ENCODE measurements at regions not wholly inside any gene's neighbourhood (a gene's known extent, or its start where the extent isn't known, plus 50 kb on each side); places are given as distances from the start of the nearest gene placed in this dataset.
"Not testable (repeated sequence)": the region's sequence is repeated elsewhere in the genome, so short reads cannot be mapped to it uniquely, and the experiment has no call there.

DNA sequence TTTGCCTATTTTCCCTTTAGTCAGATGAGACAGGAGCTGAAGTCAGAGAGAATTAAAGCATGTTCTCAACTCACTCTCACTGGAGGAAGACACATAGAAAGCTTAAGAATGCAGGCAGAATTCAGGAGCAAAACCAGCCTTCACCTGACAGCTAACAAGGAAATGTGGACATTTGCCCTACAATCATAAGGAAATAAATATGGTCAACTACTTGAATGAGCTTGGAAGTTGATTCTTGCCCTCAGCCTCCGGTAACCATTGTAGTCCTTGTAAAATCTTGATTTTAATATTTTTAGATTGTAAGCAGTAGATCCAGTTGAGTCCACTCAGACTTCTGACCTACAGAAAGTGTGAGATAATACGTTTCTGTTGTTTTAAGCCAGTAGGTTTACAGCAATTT is 752.5 kb upstream of the ZWINT start:
- DNase-seq, result no peak

GRCh38 chr10:57102236-57102635 is 741.2 kb upstream of the ZWINT start:
- no peak for DNase-seq

DNA sequence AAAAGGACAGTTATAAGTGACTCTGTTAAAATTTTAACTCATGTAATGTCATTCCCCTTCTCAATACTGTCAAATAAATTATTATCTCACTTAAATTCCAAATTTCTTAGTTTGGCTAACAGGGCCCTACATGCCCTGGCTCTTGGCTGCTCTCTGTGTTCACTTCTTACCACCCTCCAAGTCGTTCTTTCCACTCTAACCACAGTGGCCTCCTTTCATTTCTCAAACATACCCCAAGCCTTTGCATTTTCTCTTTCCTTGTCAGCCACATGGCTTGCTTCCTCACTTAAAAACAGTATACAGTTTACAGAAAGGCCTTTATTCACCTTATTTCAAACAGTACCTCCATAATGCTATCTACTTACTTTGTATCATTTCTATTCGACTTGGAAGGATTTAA is 737.1 kb upstream of the ZWINT start:
- DNase-seq, result no peak

DNA sequence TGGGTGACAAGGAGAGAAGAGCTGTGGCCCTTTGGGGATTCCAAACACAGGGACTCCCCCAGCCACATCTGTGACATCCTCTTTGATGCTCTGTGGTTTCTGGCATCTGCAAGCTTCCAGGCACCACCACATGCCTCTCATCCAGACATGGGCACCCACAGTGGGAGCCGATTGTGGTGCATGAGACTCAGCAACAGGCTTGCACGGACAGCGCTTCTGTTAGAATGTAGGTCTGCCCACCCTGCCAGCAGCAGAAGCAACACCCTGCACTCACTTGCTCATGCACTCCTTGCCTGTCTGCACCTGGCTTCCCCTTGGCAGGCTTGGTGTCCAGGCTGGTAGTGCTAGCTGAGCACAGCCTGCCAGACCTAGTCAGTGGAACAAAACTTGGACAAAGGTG is 735.0 kb upstream of the ZWINT start:
- no peak for DNase-seq

DNA sequence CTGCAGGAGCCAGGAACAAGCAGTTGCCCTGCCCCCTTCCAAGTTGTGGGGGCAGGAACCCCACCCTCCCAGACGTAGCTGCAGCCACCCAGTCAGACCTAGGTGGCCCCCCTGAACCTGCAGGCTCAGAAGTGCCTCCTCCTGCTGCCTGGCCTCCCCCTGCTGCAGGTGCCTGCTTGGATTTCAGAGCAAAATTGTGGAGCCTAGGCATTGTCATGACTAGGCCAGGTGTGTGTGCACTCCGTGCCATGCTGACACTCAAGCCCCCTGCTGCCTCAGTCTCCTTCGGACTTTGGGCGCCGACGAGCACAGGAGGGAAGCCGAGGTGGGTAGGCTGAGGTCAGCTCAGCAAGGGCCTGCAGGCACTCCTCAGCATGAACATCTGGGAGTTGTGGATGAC is 733.9 kb upstream of the ZWINT start:
- no peak for DNase-seq

- no peak for DNase-seq
These were observed 733.0 kb upstream of the ZWINT start for GRCh38 chr10:57094083-57094482.

GRCh38 chr10:57053530-57053929 is 692.5 kb upstream of the ZWINT start:
- no peak for DNase-seq

DNA sequence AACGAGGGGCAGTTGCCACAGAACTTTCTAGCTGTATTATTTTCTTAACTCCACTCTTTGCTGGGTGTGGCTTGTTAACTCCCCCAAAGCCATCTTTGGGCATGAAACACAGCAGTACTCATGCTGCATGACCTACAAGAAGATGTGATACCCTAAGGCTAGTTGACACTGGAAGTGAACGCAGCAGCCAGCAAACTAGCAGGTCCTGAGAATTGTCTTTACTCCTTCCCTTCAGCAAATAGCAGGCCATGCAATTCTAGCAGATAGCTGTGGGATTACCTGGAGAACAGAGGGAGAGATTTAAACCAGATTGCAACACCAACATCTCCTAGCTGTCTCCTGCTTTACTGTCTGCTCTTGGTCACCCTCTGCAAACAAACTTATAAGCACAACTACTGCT is 688.0 kb upstream of the ZWINT start:
- no peak for DNase-seq

DNA sequence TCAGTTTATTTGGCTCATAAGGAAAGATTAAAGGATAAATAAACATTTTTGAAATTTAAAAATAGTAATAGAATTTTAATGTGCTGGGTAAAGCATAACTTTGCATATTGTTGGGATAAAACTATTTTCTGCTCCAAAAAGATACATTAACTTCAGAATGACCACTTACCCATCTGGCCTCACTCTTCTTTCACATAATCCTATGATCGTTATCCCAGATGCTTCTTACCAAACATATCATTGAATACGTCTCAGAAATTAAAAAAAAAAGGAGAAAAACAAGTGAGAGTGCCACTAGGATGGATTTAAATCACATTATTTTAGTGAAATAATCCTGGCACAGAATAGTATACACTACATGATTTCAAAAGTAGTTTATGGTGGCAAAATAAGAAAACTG is 677.5 kb upstream of the ZWINT start:
- no peak for DNase-seq

DNA sequence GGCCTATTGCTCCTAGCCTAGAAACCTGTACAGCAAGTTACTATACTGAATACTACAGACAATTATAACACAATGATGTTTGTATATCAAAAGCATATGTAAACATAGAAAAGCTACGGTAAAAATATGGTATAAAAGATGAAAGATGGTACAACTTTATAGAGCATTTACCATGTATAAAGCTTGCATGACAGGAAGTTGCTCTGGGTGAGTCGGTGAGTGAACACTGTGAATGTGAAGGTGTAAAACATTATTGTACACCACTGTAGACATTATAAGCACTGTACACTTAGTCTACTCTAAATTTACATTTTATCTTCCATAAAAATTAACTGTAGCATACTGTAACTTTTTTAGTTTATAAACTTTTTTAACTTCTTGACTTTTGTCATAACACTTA is 674.3 kb upstream of the ZWINT start:
- DNase-seq, result no peak

DNA sequence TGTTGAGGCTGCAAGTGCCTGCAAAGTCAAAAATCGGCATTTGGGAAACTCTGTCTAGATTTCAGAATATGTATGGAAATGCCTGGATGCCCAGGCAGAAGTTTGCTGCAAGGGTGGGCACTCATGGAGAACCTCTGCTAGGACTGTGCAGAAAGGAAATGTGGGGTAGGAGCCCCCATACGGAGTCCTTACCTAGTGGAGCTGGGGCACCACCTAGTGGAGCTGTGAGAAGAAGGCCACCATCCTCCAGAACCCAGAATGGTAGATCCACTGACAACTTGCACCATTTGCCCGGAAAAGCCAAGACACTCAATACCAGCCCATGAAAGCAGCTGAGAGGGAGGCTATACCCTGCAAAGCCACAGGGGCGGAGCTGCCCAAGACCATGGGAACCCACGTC is 671.2 kb upstream of the ZWINT start:
- not testable (repeated sequence) for DNase-seq

DNA sequence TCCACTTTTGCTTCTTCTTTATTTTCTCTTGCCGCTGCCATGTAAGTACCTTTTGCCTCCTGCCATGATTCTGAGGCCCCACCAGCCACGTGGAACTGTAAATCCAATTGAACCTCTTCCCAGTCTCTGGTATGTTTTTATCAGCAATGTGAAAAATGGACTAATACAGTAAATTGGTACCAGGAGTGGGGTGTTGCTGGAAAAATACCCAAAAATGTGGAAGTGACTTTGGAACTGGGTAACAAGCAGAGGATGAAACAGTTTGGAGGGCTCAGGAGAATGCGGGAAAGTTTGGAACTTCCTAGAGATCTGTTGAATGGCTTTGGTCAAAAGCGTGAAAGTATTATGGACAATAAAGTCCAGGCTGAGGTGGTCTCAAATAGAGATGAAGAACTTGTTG is 670.3 kb upstream of the ZWINT start:
- DNase-seq, result no peak

DNA sequence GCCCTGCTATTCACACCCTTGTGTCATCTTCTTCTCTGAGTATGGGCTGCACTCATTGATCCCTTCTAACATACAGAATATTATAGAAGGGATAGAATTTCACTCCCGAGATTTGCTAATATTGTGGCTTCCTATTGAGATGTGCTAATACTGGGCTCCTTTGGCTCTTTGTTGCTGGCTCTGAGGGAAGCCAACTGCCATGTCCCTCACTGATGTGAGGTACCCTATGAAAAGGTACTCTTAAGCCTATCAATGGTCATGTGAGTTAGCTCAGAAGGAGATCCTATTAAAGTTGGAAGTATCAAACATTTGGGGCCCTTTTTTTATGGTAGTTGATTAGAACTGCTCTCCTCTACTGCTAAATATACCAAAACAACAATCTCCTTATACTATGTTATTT is 665.2 kb upstream of the ZWINT start:
- DNase-seq, result no peak

- DNase-seq, result no peak
These were observed 662.6 kb upstream of the ZWINT start for GRCh38 chr10:57023626-57024025.

DNA sequence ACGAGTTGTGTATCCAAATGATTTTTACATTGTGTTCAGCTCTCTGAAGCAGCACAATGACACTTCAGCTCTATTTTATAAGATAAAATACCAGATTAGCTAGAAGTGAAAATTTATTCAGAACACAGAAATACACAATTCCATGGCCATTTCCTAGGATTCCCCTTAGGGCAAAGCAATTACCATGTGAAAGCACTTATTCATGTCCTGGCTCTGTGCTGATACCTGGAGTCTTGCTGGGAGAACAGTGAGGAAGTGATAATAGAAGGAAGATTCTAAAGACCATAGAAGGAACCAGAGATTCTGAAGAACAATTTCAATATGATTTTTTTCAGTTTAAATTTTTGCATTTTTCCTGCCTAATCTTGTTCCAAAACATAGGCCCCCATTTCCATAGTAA is 657.4 kb upstream of the ZWINT start:
- no peak for DNase-seq

GRCh38 chr10:57017356-57018037 is 656.4 kb upstream of the ZWINT start:
- DNase-seq, result no peak

DNA sequence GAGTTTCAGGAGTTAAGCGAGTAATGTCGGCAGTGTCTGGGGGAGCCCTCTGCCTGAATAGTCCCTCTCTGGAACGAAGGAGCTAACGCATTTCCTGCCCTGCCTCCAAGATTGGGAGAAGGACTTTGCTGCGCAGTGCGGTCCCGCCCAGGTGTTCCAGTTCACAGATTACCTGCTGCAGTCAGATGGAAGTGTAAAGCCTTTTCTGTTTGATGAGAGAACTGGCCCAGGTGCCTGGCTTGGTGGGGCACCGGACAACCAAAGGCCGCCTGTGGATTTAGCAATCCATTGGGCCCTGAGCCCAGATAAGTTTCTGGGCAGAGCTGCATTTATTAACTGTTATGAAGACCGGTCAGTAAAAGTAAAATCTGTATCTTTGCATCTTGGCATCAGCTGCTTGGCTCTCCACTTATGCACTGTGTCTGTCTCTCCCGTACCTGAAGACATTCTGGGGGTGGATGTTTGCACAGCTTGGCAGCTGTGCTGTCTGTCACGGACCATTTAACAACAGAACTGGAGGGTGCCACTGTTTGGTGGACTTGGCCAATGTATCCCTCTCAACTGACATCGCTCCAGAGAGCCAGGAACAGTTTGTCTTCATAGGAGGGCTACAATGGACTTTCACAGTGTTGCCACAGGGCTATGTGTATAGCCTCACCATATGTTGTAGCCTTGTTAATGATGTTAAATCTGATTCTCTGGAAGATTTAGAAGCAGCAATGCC is 654.7 kb upstream of the ZWINT start:
- DNase-seq, result peak in 1 of 2 experiments; percentile 3

DNA sequence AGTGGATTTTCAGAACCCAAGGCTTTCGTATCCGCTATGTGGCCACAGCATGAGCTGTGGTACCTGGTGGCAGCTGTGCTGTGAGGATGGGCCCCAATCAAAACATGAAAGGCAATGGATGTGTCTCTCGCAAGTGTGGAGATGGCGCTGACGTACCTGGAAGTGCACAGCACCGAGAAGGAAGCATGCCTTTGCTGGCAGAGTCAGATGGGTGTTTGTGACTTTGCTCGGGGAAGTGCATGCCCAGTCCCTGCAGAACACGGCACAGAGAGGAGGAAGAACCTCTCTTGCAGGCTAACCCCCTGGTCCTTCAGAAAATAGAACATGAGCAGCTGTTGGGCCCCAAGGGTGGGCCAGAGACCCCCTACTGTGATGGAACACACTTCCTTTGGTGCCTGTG is 654.1 kb upstream of the ZWINT start:
- no peak for DNase-seq

DNA sequence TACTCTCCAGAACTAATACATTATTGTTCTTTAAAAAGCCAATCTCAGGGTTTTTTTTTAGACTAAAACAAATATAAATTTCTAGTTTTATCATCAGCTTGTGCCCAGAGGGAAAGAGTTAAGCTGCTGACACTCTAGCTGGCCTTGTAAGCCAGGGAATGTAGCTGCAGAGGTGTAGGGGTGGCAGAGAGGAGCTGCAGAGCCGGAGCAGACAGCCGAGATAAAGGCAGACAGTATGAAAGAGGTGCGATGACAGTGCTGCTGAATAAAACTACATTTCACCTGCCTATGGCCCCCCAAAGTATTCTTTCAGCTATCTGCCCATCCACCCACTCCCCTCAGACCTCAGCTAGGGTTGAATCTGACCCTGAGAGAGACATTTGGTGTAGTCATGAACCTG is 653.7 kb upstream of the ZWINT start:
- DNase-seq, result no peak

GRCh38 chr10:57008189-57008588 is 647.1 kb upstream of the ZWINT start:
- DNase-seq, result no peak

- DNase-seq, result no peak
These were observed 630.6 kb upstream of the ZWINT start for GRCh38 chr10:56991591-56992069.

GRCh38 chr10:56975513-56975912 is 614.5 kb upstream of the ZWINT start:
- no peak for DNase-seq

- DNase-seq, result no peak
These were observed 612.7 kb upstream of the ZWINT start for GRCh38 chr10:56973766-56974165.

DNA sequence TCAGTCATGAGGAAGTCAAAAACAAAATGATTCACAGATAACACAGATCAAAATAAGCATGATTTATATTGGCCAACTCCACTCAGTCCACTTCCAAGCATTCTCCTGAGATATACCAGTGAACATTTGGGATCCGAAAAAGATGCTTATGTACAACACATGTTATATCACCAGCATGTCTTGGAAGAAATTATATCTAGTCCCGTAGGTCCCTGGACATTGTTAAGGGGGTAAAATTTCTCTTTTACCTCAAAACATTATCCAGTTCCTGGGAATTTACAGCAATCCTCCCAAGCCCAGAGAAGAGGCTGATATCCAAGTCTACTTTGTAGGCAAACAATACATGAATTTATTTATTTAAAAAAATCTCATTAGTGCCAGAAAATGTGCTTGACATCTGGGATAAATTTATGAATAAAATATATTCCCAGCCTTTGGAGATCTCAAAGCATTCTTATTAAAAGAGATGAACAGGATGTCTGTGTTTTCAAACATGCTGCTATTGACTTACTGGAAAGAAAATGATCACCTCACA is 582.2 kb upstream of the ZWINT start:
- DNase-seq, result no peak

DNA sequence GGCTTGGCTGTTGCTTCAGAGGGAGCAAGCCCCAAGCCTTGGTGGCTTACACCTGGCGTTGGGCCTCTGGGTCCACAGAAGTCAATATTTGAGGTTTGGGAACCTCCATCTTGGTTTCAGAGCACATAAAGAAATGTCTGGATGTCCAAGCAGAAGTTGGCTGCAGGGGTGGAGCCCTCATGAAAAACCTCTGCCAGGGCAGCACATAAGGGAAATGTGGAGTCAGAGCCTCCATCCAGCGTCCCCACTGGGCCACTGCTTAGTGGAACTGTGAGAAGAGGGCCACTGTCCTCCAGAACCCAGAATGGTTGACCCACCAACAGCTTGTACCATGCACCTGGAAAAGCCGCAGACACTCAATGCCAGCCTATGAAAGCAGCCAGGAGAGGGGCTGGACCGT is 573.5 kb upstream of the ZWINT start:
- no peak for DNase-seq

All from NCI-H446 (cell line).